Omental fat pad (tissue), 3 donors: ENCODE measurements at regions not wholly inside any gene's neighbourhood (a gene's known extent, or its start where the extent isn't known, plus 50 kb on each side); places are given as distances from the start of the nearest gene placed in this dataset.

ENCODE experiments used
- ATAC-seq: fragments of 150-250 bp; one replicate; pipeline ENCODE4 v1.9.1; 2016; ENCODE audit warnings: mild to moderate bottlenecking, moderate library complexity; ENCODE audit not compliant: low FRiP score
- DNase-seq: peaks from one replicate; pipeline ENCODE4 v3.0.0-alpha.2; 2019; ENCODE audit warnings: low spot score
- TF ChIP-seq, protein P1 (sequence below), 3 donors: fragments of 450-650 bp; IDR thresholded peaks; one replicate each; pipeline ENCODE4 v1.5.1; 2016 to 2017; ENCODE audit warnings: antibody characterized with exemption in 3 of 3, mild to moderate bottlenecking in 3 of 3, moderate library complexity in 2 of 3

DNA sequence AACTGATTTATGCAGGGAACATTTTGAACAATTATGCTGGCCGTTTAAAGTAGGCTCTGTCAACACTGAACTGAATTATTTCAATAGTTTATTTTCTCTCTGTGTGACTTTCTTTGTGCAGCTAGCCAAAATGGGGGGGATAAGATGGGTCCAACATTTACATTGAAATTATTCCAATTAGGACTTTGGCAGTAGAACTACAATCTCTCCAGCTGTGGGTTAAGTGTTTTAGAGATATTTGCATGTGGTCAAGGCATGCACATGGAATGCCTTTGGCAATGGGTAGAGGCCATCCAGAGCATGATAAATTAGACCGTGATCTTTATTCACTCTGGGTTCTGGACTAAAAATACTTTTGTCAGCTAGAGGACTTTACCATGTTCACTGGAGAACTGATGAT, 107.9 kb upstream of the ELOVL6 start:
- TF ChIP-seq, protein P1, sequence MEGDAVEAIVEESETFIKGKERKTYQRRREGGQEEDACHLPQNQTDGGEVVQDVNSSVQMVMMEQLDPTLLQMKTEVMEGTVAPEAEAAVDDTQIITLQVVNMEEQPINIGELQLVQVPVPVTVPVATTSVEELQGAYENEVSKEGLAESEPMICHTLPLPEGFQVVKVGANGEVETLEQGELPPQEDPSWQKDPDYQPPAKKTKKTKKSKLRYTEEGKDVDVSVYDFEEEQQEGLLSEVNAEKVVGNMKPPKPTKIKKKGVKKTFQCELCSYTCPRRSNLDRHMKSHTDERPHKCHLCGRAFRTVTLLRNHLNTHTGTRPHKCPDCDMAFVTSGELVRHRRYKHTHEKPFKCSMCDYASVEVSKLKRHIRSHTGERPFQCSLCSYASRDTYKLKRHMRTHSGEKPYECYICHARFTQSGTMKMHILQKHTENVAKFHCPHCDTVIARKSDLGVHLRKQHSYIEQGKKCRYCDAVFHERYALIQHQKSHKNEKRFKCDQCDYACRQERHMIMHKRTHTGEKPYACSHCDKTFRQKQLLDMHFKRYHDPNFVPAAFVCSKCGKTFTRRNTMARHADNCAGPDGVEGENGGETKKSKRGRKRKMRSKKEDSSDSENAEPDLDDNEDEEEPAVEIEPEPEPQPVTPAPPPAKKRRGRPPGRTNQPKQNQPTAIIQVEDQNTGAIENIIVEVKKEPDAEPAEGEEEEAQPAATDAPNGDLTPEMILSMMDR (IDR thresholded peaks at IDR 0.05) = no peak
- no peak for DNase-seq
- no peak for ATAC-seq

- ATAC-seq = no peak
- TF ChIP-seq, protein P1 (IDR thresholded peaks at IDR 0.05) = no peak
- no peak for DNase-seq
These were observed 107.0 kb upstream of the ELOVL6 start for GRCh38 chr4:110305455-110305854.

DNA sequence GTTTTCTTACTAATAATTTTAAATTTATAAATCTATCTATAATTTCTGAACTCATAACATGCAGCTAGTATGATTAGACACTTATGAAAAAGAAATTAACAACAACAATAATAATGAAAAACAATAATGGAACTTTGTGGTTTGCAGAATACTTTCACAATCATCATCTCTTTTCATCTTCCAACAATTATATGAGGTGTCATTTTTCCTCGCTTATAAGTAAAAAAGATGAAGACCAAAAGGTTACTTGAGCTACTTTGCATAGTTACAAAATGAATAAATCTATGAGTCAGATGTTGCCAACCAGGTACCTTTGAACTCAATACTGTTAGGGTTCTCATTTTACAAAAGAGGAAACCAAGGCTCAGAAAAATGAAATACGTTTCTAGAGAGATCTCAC, 98.5 kb upstream of the ELOVL6 start:
- no peak for ATAC-seq
- TF ChIP-seq, protein P1 (IDR thresholded peaks at IDR 0.05) = no peak
- no peak for DNase-seq

- no peak for DNase-seq
- no peak for ATAC-seq
- TF ChIP-seq, protein P1 (IDR thresholded peaks at IDR 0.05) = no peak
These were observed 95.8 kb upstream of the ELOVL6 start for GRCh38 chr4:110294165-110294564.

DNA sequence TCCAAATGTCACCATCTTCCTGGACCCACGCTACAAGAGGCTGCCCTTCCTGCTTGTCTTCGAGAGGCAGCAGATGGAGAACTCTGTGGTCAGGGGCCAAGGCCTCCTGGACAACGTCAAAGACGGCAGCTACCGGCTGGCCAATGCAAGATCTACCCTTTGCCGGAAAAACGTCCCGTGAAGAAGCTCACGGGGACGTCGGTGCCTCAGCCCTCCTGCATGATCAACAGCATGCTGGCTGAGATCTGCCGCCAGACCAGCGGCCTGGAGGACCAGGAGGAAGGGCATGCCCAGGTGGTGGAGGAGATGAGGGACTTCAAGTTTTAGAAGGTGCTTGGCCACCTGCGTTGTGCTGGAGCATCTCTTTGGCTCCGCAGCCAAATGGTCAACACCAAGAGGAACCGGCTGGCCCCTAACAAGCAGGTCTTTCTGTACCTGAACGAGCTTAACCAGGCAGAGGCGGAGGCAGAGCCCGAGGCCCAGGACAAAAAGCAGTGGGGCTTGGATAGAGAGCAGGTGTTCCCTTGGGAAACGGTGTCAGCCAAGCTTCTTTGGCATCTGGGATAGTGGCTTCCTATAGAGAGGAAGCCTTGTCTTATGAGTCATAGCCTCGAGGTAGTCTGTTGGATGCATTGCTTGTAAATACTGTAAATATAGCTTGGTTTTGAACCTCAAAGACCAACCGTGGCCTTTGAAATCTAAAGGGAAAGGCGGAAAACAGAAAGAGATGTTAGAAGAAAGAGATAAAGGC, 94.8 kb upstream of the ELOVL6 start:
- TF ChIP-seq, protein P1 (IDR thresholded peaks at IDR 0.05) = no peak
- ATAC-seq = no peak
- no peak for DNase-seq

- ATAC-seq (no peak), DNase-seq (no peak)
- TF ChIP-seq, protein P1 (IDR thresholded peaks at IDR 0.05) = no peak
These were observed 92.1 kb upstream of the ELOVL6 start for GRCh38 chr4:110290511-110290910.

- DNase-seq (no peak), ATAC-seq (no peak)
- TF ChIP-seq, protein P1 (IDR thresholded peaks at IDR 0.05) = no peak
These were observed 91.2 kb upstream of the ELOVL6 start for GRCh38 chr4:110289601-110290100.
